ENCODE measurements at regions not wholly inside any gene's neighbourhood (a gene's known extent, or its start where the extent isn't known, plus 50 kb on each side); places are given as distances from the start of the nearest gene placed in this dataset.

DNA sequence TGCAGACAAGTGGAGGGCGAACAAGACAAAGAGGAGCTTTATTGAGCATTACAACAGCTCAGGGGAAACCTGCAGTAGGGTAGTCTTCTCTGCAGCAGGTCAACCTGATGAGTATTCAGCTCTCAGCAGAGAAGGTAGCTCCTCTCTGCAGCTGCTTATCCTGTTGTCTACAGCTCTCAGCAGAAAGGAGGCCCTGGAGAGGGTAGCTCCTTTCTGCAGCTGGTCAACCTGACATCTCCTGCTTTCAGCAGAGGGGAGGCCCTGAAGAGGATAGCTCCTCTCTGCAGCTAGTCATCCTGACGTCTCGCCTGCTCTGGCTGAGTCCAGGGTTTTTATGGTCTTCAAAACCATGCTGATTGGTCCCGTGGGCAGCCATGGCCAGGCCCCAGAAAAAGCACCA, 113.6 kb downstream of the CD24 start:
- TF ChIP-seq EZH2 (IDR thresholded peaks at IDR 0.05; ENCODE audit: low read length, missing control alignments) = no peak
- TF ChIP-seq, protein P1, sequence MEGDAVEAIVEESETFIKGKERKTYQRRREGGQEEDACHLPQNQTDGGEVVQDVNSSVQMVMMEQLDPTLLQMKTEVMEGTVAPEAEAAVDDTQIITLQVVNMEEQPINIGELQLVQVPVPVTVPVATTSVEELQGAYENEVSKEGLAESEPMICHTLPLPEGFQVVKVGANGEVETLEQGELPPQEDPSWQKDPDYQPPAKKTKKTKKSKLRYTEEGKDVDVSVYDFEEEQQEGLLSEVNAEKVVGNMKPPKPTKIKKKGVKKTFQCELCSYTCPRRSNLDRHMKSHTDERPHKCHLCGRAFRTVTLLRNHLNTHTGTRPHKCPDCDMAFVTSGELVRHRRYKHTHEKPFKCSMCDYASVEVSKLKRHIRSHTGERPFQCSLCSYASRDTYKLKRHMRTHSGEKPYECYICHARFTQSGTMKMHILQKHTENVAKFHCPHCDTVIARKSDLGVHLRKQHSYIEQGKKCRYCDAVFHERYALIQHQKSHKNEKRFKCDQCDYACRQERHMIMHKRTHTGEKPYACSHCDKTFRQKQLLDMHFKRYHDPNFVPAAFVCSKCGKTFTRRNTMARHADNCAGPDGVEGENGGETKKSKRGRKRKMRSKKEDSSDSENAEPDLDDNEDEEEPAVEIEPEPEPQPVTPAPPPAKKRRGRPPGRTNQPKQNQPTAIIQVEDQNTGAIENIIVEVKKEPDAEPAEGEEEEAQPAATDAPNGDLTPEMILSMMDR (conservative IDR thresholded peaks at IDR 0.05 in 1 of 2, IDR thresholded peaks at IDR 0.05 in 1 of 2; ENCODE audit: low read depth in 1 of 2, low read length in 2 of 2) = no peak
